ENCODE measurements at regions not wholly inside any gene's neighbourhood (a gene's known extent, or its start where the extent isn't known, plus 50 kb on each side); places are given as distances from the start of the nearest gene placed in this dataset.

DNA sequence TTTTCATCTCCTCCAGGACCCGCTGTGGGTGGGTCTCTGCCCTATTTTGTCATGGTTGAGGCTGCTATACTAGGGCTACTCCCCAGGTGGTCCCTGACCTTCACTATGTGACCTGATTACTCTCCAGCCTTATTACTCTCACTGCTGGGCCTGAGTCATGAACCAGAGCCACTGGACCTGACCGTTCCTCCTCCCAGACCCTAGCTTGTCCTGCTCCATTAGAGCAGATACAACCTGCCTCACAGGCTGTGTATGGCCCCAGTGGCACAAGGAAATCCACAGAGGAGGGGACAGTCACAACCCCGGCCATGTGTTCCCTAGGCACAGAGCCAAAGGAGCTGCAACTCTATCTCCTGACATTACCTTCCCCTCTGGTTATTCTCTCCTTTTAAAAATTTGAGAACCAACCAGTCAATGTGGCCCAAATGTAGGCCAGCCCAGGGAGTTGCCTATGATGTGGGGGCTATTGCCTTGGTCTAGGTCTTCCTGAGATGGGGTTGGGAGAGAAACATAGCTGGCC, 96.0 kb upstream of the FSTL4 start:
- DNase-seq (ENCODE audit: low read depth), result no peak

DNA sequence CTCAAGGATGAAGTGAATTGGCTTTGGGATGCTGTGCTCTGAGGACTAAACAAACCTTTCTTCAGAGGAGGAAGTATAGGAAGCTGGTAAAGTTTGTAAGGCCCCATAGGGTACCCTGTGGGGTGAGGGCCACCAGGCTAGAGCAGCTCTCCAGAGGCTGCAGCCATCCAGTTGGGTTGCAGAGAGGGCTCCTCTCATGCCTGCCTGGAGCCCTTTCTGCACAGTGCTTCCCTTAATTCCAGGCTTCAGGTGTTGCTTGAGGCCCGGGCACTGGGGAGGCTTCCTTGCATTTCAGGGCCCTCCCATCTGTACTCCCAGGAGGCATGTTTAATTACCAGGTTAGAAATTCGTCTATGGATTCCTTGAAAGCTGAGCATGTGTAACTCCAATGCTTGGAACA, 95.3 kb upstream of the FSTL4 start:
- DNase-seq (ENCODE audit: low read depth), result no peak

DNA sequence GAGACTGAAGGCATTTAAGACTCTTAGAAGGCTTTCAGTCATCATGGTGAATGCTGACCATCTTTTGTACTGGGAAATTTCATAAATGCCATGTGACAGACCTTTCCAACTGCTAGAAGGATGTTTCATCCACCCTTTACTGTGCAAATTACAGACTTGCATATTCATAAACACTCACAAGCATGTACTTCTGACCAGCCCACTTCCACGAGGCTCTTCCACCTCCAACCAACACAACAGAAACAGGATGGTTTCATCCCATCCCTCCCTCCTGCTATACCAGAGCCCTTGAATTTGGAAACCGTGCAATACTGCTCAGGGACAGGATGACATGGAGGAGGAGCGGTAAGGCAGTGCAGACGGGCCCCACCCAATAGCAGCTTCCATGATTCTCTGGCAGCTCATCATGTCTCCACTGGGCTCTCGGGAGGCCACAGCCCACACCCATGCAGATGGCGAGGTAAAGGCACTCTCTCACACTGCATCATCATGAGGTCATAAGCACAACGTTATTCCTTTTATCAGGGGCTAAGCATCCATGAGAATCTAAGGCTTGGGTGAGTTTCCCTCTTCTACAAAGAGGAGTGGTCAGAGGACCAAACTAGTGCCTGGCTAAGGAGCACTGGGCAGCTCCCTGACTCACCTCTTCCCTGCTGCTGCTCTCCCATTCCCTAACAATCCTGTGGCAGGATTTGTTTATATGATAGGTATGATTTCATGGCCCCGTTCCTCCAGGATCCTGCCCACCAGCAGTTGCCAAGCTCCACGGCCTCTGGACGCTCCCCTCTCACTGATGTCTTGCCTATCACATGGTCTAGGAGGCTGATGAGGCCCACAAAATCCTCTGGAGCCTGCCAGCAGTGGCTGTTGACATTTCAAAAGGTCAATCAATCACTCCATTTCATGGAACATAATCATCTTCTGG, 94.4 kb upstream of the FSTL4 start:
- DNase-seq (ENCODE audit: low read depth), result no peak

DNA sequence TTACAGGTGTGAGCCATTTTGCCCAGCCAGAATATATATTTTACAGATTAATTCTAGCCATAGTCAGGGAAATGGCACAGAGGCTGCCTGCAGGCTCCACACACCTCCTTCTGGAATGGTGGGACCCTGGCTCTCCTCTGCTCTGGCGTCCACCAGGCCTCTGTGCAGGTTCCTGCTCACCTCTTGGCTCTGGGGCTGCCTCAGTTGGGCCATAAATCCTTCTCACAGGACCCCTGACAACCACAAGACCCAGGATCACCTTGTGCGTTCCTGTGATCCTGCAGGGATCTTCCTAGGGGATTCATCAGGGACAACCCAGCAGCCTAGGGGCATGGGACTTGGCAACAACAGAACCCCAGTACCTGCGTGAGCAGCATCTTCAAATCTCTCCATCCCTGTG, 93.0 kb upstream of the FSTL4 start:
- no peak for DNase-seq (ENCODE audit: low read depth)

DNA sequence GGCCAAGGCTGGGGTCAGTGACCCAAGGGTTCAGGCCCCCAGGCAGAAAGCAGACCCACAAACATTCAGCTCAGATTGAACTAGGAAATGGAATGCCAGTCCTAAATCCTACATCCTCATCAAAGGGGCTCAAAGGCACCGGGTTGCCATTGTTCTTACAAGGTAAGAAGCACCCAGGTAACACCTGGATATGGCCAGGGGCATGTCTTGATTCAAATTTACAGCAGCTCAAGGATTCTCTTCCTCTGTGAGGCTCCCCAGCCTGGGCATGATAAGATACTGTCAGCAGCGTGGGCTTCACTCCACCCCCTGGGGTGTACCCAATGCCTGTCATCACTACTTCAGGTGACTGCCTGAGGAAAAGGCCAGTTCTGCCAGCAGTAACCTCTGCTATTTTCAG, 92.1 kb upstream of the FSTL4 start:
- DNase-seq (ENCODE audit: low read depth), result no peak

GRCh38 chr5:133703935-133704334, 91.6 kb upstream of the FSTL4 start:
- no peak for DNase-seq (ENCODE audit: low read depth)

DNA sequence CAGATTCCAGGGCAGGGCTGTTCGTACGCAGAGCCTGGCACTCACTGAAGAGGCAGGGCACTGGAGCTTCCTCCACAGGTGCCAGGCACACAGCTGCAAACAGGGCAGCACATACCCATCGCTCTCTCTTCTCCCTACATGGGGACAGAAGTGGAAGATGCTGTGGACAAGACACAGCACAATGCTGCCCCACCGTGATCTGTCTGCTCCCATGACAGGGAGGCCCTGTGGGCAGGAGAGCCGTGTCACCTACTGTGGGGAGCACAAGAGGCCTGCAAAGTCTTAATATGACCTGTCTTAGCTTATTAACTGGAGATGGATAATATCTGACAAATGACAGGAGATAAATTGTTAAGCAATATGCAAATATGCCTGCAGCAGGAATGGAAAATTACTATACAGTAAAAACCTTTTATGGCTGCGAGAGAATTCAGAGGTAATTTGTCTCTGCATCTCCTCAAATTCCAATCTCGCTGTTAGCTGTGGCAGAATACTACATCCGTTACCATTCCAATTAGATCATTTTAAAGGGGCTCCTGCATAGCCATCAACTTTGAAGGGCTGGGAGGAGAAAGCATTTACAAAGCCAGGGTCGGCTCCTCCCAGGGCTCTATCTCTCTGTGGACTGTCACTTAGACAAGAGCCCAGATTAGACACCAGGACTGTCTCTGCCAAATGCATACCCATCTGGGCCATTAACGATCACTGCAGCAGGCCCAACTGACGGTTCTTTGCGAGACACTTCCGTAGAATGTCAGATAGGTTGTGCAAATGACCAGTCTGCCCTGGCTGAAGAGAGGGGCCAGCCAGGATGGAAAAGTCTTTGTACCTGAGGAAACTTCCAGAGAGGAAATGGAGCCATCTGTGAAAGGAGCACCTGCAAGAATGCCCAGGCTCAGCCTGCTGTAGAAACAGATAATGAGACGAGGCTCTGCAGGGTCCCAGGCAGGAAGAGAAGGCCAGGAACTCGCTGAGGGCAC, 90.7 kb upstream of the FSTL4 start:
- no peak for DNase-seq (ENCODE audit: low read depth)

DNA sequence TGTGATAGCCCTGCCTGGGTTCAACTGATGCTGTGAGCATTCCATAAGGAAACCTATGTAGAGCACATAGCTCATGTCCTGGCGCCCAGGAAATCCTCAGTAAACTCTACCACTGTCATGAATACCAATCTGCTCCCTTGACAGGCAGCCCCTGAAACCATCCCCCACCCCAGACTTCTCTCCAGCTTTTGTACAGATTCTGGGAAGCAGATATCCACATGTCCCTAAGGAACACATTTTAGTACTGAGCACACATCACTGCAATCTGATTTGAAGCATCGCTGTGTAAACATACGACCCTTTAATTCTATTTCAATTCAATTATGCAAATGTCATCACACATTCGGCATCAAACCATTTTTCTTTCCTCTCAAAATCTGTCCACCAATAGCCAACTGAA, 89.5 kb upstream of the FSTL4 start:
- no peak for DNase-seq (ENCODE audit: low read depth)

DNA sequence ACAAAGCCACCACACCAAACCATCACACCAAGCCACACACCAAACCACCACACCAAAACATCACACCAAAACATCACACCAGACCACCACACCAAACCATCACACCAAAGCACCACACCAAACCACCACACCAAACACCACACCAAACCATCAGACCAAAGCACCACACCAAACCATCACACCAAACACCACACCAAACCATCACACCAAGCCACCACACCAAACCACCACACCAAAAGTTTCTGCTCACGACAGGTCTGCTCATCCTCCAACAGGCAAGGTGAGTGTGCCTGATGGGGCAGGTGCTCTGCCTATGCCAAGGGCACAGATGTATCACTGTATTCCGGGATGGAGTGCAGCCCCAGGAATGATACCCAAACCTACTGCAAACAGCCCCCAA, 87.9 kb upstream of the FSTL4 start:
- no peak for DNase-seq (ENCODE audit: low read depth)

- no peak for DNase-seq (ENCODE audit: low read depth)
These were observed 86.5 kb upstream of the FSTL4 start for GRCh38 chr5:133698646-133699526.

DNA sequence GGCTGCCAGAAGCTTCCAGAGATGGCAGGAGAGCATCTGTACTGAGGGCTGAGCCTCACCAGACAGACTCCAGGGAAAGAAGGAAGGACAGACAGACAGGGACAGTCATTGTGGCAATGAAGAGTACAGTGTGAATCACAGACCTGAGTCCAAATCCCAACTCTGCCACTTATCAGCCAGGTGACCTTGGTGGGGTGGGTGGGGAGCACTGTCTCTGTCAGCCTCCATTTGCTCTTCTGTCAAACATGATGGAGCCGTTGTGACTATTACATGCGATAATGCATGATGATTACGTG, 85.9 kb upstream of the FSTL4 start:
- DNase-seq (ENCODE audit: low read depth), result no peak

GRCh38 chr5:133697536-133698258, 85.4 kb upstream of the FSTL4 start:
- no peak for DNase-seq (ENCODE audit: low read depth)

GRCh38 chr5:133696782-133697507, 84.6 kb upstream of the FSTL4 start:
- no peak for DNase-seq (ENCODE audit: low read depth)

DNA sequence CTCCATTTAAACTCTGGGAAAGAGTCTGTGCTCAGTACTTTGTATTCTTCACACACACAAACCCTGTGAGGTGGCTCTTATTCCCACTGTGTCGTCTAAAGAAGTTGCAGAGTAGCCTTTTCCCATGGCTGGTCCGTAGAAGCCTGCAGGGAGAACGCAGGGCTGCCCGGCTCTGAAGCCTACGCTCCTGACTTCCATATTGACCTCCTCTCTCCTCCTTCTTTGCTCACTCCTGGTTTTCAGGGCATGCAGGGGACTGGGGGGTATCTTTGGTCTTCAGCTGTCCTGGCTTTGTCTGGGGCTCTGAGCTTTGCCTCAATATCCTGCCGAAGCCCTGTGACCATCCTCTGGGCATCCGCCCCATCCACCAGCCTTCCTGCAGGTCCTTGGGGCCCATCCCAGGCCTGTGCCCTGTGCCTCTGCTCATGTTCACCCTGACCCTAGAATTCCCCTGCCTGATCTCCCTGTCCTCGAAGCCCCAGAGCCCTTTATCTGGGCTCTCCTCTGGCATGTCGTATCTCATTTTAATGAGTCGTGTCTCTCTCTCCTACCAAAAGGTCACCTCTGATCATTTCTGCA, 83.8 kb upstream of the FSTL4 start:
- no peak for DNase-seq (ENCODE audit: low read depth)

DNA sequence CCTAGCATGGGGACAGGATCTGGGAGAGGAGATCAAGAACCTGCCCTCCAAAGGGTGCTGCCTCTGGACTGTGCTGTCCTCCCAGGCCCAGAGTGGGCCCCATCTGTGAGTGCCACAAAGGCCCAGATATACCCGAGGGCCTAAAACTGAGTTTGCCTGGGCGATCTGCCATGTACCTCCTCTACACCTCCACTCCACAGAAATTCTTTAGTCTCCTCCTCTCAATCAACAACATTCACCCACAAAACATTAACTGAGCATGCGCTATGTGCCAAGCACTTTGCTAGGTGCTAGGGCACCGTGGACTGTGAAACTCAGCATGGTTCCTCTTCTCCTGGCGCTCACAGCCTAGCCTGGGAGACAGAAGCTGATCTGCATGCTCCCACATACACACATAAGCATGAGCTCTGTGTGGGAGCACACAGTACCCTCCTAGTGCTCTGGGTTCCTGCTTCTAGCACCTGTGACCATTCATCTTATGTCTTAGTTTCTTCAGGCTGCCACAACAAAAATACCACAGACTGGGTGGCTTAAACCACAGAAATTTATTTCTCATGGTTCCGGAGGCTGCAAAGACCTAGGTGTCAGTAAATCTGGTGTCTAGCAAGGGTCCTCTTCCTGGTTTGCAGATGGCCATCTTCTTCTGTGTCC, 82.0 kb upstream of the FSTL4 start:
- no peak for DNase-seq (ENCODE audit: low read depth)

DNA sequence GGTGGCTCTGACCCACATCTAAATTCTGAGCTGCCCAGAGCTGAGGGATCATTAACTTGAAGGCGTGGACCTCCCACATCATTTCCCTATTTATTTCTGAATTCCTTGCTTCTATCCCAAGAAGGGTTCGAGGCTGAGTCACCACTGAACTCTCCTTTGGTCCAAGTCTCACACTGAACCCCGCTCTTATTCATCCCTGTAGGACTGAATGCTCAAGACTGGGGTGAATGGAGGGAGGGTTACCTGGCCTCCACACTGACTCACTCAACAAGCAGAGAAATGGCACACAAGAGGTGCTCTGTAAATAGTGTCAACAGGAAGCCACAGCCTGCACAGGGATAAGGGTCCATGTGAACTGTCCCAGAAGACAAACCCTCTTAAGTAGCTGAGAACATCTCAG, 79.1 kb upstream of the FSTL4 start:
- no peak for DNase-seq (ENCODE audit: low read depth)

GRCh38 chr5:133690746-133691145, 78.4 kb upstream of the FSTL4 start:
- DNase-seq (ENCODE audit: low read depth), result no peak

- no peak for DNase-seq (ENCODE audit: low read depth)
These were observed 76.0 kb upstream of the FSTL4 start for GRCh38 chr5:133688391-133688790.

DNA sequence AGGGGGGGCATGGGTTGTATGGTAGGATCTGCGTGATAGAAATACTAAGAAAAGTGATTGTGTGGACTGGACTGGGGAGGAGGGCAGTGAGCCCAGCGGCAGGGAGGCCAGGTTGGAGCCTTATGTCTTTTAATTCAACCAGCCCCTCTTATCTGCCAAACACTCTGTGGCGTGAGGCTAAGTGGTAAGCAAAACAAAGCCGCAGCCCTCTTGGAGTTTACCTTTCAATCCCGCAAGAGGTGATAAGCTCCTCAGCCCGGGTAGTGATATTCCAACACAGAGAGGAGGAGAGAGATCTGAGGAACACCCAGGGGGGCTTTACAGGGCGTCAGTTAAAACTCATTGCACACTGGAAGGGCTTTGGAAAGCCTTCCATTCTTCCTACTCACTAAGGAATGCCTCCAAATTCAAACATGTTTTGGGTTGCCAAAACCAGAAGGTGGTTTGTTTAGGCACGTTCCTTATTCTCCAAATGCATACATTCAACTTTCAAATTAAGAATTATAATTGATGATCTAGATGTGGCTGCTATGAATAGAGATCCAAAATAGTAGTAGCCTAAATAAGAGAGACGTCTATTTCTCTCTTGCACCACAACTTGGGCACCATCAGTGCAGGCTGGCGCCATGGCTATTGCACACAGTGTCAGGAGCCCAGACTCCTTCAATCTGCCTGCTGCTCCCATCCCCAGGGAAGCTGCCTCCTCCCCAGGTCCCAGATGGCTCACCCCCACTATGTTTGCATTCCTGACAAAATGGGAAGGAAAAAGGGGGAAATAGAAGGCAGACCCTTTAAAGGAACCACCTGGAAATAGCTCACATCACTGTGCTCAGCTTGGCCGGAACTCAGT, 75.1 kb upstream of the FSTL4 start:
- no peak for DNase-seq (ENCODE audit: low read depth)

All from stromal cell of bone marrow (primary cell).